Sigmoid colon (tissue), 4 donors: ENCODE measurements at regions not wholly inside any gene's neighbourhood (a gene's known extent, or its start where the extent isn't known, plus 50 kb on each side); places are given as distances from the start of the nearest gene placed in this dataset.
"Not testable (repeated sequence)": the region's sequence is repeated elsewhere in the genome, so short reads cannot be mapped to it uniquely, and the experiment has no call there.

ENCODE experiments used
- CTCF ChIP-seq, 4 experiments: fragments of 450-650 bp in 3 of 4; fragments of 200-600 bp in 1 of 4; IDR thresholded peaks; one replicate each; pipeline ENCODE4 v1.5.1; 2016 to 2019; ENCODE audit warnings: antibody characterized with exemption in 4 of 4, mild to moderate bottlenecking in 3 of 4, moderate library complexity in 2 of 4
- EP300 ChIP-seq, 4 donors: sonication (generic); formaldehyde crosslinking; IDR thresholded peaks; one replicate each; pipeline ENCODE4 v1.6.1; 2017; ENCODE audit warnings: antibody characterized with exemption in 4 of 4
- POLR2AphosphoS5 ChIP-seq, 4 donors: sonication (generic); formaldehyde crosslinking; IDR thresholded peaks; one replicate each; pipeline ENCODE4 v1.6.1; 2017; ENCODE audit warnings: antibody characterized with exemption in 4 of 4

- not testable (repeated sequence) for TF ChIP-seq CTCF, POLR2AphosphoS5, EP300 (IDR thresholded peaks at IDR 0.05)
These were observed 111.4 kb downstream of the CCDC74A start for GRCh38 chr2:131639001-131639620.
